ENCODE measurements at regions not wholly inside any gene's neighbourhood (a gene's known extent, or its start where the extent isn't known, plus 50 kb on each side); places are given as distances from the start of the nearest gene placed in this dataset.
"Not testable (repeated sequence)": the region's sequence is repeated elsewhere in the genome, so short reads cannot be mapped to it uniquely, and the experiment has no call there.

DNA sequence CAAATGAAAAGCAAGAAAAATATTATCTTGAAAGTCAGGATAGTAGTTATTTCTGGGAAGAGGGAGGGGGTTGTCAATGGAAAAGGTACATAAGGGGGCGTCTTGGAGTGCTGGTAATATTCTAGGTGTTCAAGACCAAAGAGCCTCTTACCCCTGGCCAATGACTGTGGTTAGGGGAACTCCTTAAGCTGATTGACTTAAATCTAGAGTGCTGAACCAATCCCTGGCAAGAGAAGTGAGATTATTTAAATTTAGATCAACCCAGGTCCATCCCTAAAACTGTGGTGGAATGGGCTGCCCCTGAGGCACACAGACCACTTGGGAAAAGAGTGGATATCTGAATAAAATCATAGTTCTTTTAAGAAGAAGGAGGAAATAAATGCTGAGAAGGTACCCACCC lies 174.1 kb downstream of the COPRS start:
- POLR2A ChIA-PET = no interaction called here
- DNase-seq (ENCODE audit: extremely low spot score) = no peak
- CTCF ChIA-PET = interaction anchor here (1.0 kb wide), 1 partner anchor 153 kb away, joined by 3 read pairs; no protein-coding TSS in a partner anchor
- TF ChIP-seq, protein P1, sequence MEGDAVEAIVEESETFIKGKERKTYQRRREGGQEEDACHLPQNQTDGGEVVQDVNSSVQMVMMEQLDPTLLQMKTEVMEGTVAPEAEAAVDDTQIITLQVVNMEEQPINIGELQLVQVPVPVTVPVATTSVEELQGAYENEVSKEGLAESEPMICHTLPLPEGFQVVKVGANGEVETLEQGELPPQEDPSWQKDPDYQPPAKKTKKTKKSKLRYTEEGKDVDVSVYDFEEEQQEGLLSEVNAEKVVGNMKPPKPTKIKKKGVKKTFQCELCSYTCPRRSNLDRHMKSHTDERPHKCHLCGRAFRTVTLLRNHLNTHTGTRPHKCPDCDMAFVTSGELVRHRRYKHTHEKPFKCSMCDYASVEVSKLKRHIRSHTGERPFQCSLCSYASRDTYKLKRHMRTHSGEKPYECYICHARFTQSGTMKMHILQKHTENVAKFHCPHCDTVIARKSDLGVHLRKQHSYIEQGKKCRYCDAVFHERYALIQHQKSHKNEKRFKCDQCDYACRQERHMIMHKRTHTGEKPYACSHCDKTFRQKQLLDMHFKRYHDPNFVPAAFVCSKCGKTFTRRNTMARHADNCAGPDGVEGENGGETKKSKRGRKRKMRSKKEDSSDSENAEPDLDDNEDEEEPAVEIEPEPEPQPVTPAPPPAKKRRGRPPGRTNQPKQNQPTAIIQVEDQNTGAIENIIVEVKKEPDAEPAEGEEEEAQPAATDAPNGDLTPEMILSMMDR (IDR thresholded peaks at IDR 0.05; ENCODE audit: control extremely low read depth, extremely low read depth, low read depth, missing control alignments) = no peak

DNA sequence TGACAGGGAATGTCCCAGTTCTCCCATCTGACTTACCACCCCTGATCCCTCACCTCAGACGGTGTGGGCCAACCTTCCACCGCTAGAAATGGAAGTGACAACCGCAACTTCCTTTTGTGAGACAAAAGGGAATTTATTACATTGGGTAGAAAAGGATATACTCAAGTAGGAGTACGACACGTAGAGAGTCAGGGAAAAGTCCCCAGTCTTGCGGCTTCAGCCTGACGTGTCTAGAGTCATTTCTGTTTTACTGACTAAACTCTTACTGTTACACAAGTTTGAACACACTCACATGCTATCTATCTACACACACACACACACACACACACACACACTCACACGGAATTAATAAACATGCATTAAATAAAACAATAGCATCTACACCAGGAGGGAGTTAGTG lies 178.9 kb downstream of the COPRS start:
- DNase-seq (ENCODE audit: extremely low spot score) = peak; percentile 52

DNA sequence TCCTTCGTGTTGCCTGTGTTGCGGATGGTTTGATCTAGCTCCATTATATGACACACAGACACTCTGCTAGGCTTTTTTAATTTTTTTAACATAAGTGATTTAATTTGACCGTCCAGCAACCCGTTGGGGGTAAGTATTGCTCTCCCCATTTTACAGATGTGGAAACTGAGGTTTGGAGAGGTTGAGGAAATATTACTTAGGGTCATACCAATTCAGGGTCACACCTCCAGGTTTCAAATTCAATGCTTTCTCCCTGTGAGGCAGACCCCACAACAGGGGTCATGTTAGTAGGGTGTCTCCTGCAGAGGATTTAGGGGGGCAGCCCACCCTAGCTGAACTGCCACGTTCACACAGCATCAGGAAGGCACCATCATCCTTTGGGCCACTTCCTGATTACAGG lies 179.4 kb downstream of the COPRS start:
- CTCF ChIA-PET = no interaction called here
- POLR2A ChIA-PET = no interaction called here
- TF ChIP-seq, protein P1 (IDR thresholded peaks at IDR 0.05; ENCODE audit: control extremely low read depth, extremely low read depth, low read depth, missing control alignments) = no peak

More for the DNA sequence above, 178.9 kb downstream of the COPRS start:
- TF ChIP-seq, protein P1 (IDR thresholded peaks at IDR 0.05; ENCODE audit: control extremely low read depth, extremely low read depth, low read depth, missing control alignments) = no peak
- ChIA-PET POLR2A (no interaction called here), CTCF (no interaction called here)

DNA sequence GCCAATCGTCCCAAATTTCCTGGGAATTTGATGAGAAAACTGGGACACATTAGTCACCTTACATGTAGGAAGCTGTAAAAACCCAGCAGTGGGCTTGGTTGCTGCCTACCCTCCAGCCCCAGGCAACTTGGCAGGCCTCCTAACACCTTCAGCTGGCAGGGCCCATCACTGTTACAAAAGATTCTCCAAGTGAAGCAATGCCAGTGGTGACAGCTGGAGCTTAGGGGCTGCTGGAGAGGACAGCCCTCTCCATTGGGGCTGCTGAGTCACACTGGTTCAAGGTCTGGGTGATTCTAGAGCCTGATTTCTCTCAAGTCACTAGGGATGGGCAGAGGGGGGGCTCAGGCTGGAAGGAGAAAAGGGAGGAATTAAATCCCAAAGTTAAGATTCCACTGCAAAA lies 180.6 kb downstream of the COPRS start:
- POLR2A ChIA-PET = no interaction called here
- DNase-seq (ENCODE audit: extremely low spot score) = no peak
- TF ChIP-seq, protein P1 (IDR thresholded peaks at IDR 0.05; ENCODE audit: control extremely low read depth, extremely low read depth, low read depth, missing control alignments) = no peak
- CTCF ChIA-PET = no interaction called here

More for the DNA sequence above, 179.4 kb downstream of the COPRS start:
- no peak for DNase-seq (ENCODE audit: extremely low spot score)

GRCh38 chr17:31677681-31678080 lies 181.4 kb downstream of the COPRS start:
- ChIA-PET POLR2A (no interaction called here), CTCF (no interaction called here)
- DNase-seq (ENCODE audit: extremely low spot score) = no peak
- TF ChIP-seq, protein P1 (IDR thresholded peaks at IDR 0.05; ENCODE audit: control extremely low read depth, extremely low read depth, low read depth, missing control alignments) = no peak

GRCh38 chr17:31677036-31677435 lies 182.0 kb downstream of the COPRS start:
- DNase-seq (ENCODE audit: extremely low spot score) = no peak
- CTCF ChIA-PET = no interaction called here
- TF ChIP-seq, protein P1 (IDR thresholded peaks at IDR 0.05; ENCODE audit: control extremely low read depth, extremely low read depth, low read depth, missing control alignments) = no peak
- POLR2A ChIA-PET = no interaction called here

- DNase-seq (ENCODE audit: extremely low spot score); POLR2A ChIA-PET; CTCF ChIA-PET: not testable (repeated sequence)
These were observed 183.7 kb downstream of the COPRS start for GRCh38 chr17:31675392-31675791.

Data from GM10248 (cell line).